ENCODE measurements at regions not wholly inside any gene's neighbourhood (a gene's known extent, or its start where the extent isn't known, plus 50 kb on each side); places are given as distances from the start of the nearest gene placed in this dataset.

DNA sequence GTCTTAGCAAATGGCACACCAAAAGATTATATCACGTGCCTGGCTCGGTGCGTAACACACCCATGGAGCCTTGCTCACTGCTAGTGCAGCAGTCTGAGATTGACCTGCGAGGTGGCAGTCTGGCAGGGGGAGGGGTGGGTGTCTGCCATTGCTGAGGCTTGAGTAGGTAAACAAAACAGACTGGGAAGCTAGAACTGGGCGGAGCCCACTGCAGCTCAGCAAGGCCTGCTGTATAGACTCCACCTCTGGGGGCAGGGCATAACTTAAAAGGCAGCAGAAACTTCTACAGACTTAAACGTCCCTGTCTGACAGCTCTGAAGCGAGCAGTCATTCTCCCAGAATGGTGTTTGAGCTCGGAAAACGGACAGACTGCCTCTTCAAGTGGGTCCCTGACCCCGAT, 55.9 kb upstream of the FSHR start:
- 87% methylated on average over 8 of the region's 10 CpGs for WGBS
- no peaks in the 10 kb centered on the region for H3K4me1 ChIP-seq
- H3K4me3 ChIP-seq: no peak overlapping the region
- intact Hi-C loops (cut with DNase I): no loop called here
- H3K27me3 ChIP-seq: no peaks in the 10 kb centered on the region
- peak; percentile 74 for DNase-seq (ENCODE audit: extremely low spot score)
- no peak overlapping the region for H3K27ac ChIP-seq (replicated peaks in 1 of 4)
- TF ChIP-seq EP300 (IDR thresholded peaks at IDR 0.05) (no peak), POLR2AphosphoS5 (IDR thresholded peaks at IDR 0.05) (no peak), POLR2A (IDR thresholded peaks at IDR 0.05; ENCODE audit: low read depth) (no peak)
- TF ChIP-seq, protein P1, sequence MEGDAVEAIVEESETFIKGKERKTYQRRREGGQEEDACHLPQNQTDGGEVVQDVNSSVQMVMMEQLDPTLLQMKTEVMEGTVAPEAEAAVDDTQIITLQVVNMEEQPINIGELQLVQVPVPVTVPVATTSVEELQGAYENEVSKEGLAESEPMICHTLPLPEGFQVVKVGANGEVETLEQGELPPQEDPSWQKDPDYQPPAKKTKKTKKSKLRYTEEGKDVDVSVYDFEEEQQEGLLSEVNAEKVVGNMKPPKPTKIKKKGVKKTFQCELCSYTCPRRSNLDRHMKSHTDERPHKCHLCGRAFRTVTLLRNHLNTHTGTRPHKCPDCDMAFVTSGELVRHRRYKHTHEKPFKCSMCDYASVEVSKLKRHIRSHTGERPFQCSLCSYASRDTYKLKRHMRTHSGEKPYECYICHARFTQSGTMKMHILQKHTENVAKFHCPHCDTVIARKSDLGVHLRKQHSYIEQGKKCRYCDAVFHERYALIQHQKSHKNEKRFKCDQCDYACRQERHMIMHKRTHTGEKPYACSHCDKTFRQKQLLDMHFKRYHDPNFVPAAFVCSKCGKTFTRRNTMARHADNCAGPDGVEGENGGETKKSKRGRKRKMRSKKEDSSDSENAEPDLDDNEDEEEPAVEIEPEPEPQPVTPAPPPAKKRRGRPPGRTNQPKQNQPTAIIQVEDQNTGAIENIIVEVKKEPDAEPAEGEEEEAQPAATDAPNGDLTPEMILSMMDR (IDR thresholded peaks at IDR 0.05): no peak
- H3K36me3 ChIP-seq: no peaks in the 10 kb centered on the region
- H3K9me3 ChIP-seq: no peaks in the 10 kb centered on the region

DNA sequence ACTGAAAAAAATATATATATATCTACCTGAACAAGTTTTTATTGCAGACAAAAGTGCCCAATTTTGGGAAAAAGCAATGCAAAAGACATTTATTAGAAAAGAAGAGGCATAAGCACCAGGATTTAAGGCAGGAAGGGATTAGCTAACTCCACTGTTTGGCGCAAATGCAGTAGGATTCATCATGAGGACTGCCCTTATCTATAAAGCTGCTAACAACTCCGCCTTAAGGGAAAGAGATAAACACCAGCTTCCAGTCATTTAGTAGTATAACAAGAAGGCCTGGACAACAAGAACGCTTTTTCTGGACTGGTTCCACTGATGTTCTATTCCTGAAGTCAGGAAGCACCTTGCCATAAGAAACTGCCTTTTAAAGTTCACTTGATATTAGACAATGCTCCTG, 52.9 kb upstream of the FSHR start:
- no peak for DNase-seq (ENCODE audit: extremely low spot score)
- 88% methylated on average over 3 of the region's 3 CpGs for WGBS
- H3K4me1 ChIP-seq: no peaks in the 10 kb centered on the region
- no peak overlapping the region for H3K27ac ChIP-seq (replicated peaks in 1 of 4)
- H3K27me3 ChIP-seq: no peaks in the 10 kb centered on the region
- no peak overlapping the region for H3K4me3 ChIP-seq
- intact Hi-C loops (cut with DNase I): no loop called here
- TF ChIP-seq POLR2AphosphoS5 (IDR thresholded peaks at IDR 0.05): no peak
- no peaks in the 10 kb centered on the region for H3K36me3 ChIP-seq
- H3K9me3 ChIP-seq: no peaks in the 10 kb centered on the region

Small RNA genes in the stretch of these regions (small RNA-seq; reads per million reads assigned to genes)
- 0 reads per million in 3 donors for gene RNU6-439P

Measured in esophagus muscularis mucosa (tissue), 4 donors.